Activated CD8-positive, alpha-beta T cell treated with anti-CD3 and anti-CD28 coated beads, Interleukin-2, amount 10 ng/mL, durations not matched to agents 7 days and 5 days (primary cell): ENCODE measurements at regions not wholly inside any gene's neighbourhood (a gene's known extent, or its start where the extent isn't known, plus 50 kb on each side); places are given as distances from the start of the nearest gene placed in this dataset.

Source experiments
- ATAC-seq: fragments of 150-1000 bp; cut with Tn5 transposase; one replicate; pipeline ENCODE4 v1.10.0; 2021; ENCODE audit warnings: moderate library complexity
- CTCF ChIA-PET: fragments of 350-600 bp; sonication (Branson Sonifier 250); formaldehyde crosslinking; loops from one replicate; lab custom pipeline; 2021; ENCODE audit warnings: antibody characterized with exemption; lab: Charles Lee
- POLR2A ChIA-PET: fragments of 350-600 bp; sonication (Branson Sonifier 250); formaldehyde crosslinking; loops from one replicate; lab custom pipeline; 2021; ENCODE audit warnings: antibody characterized with exemption; lab: Charles Lee
- DNase-seq: peaks from one replicate; pipeline ENCODE4 v3.0.0-alpha.2; 2020
- H3K27ac Mint-ChIP-seq: one replicate; pipeline ENCODE4 v1.8.0; 2021; ENCODE audit warnings: mild to moderate bottlenecking, mixed read lengths
- H3K27me3 Mint-ChIP-seq: one replicate; pipeline ENCODE4 v1.8.0; 2021; ENCODE audit warnings: low read depth, mixed read lengths
- H3K36me3 Mint-ChIP-seq: one replicate; pipeline ENCODE4 v1.8.0; 2021; ENCODE audit warnings: low read depth, mixed read lengths
- H3K4me1 Mint-ChIP-seq: one replicate; pipeline ENCODE4 v1.8.0; 2021; ENCODE audit warnings: low read depth, mixed read lengths
- H3K4me3 Mint-ChIP-seq: one replicate; pipeline ENCODE4 v1.8.0; 2021; ENCODE audit warnings: mild to moderate bottlenecking, mixed read lengths
- H3K9me3 Mint-ChIP-seq: one replicate; pipeline ENCODE4 v1.8.0; 2022; ENCODE audit warnings: mixed read lengths; ENCODE audit not compliant: insufficient read depth

DNA sequence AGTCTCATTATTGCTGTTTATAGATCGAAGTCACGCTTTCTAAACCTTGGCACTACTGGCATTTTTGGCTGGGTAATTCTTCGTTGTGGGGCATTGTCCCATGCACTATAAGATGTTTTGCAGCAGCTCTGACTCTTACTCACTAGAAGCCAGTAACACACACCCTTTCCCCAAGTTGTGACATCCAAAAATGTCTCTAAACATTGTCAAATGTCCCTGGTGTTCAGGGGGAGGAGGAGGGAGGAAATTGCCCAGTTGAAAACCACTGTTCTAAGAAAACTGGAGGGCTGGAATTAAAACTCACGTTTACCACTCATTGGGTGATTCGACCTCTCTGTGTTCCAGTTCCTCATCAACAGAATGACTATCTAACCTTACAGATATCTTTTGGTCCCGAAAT is 115.7 kb upstream of the KLF7 start:
- Mint-ChIP-seq H3K4me3 (no peak overlapping the region), H3K27ac (no peak overlapping the region), H3K27me3 (peaks cover 3% of the 10 kb centered on the region), H3K4me1 (peaks cover 21% of the 10 kb centered on the region), H3K36me3 (no peaks in the 10 kb centered on the region), H3K9me3 (no peaks in the 10 kb centered on the region)
- DNase-seq (no peak), ATAC-seq (no peak)
- CTCF ChIA-PET: interaction anchor here (2.4 to 2.5 kb wide), 2 partner anchors 115 to 481 kb away, joined by 7 to 9 read pairs; partner anchors contain the start of gene KLF7
- POLR2A ChIA-PET: interaction anchor here (0.6 kb wide), 1 partner anchor 184 kb away, joined by 3 read pairs; no protein-coding TSS in a partner anchor

DNA sequence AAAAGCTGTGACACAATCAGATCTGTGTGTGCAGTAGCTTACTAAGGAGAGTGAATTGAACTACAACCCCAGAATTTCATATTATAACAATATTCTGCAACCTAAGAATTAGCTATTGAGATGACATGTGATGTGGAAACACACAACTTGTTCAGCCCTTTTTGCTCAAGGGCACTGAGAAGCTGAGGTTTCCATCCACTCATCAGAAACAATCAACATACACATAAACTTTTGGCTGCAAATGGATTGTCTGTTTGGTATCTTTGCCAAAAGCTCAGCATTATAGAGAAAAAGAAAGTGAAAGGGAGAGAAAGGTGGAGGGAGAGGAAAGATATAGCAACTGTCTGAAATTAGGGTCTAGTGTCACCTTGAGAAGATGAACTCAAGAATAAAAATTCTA is 117.2 kb upstream of the KLF7 start:
- CTCF ChIA-PET: interaction anchor here (0.7 to 2.5 kb wide), 6 partner anchors 22 to 482 kb away, joined by 3 to 9 read pairs (median 6); partner anchors contain the start of gene KLF7
- no peaks in the 10 kb centered on the region for H3K36me3 Mint-ChIP-seq
- H3K27ac Mint-ChIP-seq: peak overlapping the region; percentile 59
- peak overlapping the region; percentile 44 for H3K4me3 Mint-ChIP-seq
- POLR2A ChIA-PET: no interaction called here
- DNase-seq (no peak), ATAC-seq (peak; percentile 44)
- peaks cover 3% of the 10 kb centered on the region for H3K27me3 Mint-ChIP-seq
- H3K9me3 Mint-ChIP-seq: no peaks in the 10 kb centered on the region
- peaks cover 21% of the 10 kb centered on the region for H3K4me1 Mint-ChIP-seq

DNA sequence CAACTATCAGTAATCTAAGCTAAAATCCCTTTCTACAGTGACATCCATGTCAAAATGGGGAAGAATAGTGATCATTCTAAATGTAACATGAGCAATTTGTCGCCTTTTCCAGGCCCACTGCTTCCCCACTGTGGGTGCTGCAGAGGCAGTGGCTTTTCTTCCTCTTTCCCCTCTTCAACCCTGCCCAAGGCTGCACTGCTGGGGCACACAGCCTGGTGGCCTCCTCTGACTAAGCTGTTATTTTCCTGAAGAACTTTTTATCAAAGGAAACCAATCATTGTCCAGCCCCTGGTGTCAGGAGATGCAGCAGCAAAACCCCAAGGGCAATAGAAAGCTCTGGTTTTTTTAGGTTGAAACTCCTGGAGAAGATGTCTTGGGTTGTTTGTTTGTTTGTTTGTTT is 117.6 kb upstream of the KLF7 start:
- peak overlapping the region; percentile 69 for H3K27ac Mint-ChIP-seq
- POLR2A ChIA-PET: no interaction called here
- H3K4me1 Mint-ChIP-seq: peaks cover 21% of the 10 kb centered on the region
- H3K36me3 Mint-ChIP-seq: no peaks in the 10 kb centered on the region
- H3K9me3 Mint-ChIP-seq: no peaks in the 10 kb centered on the region
- H3K27me3 Mint-ChIP-seq: peaks cover 3% of the 10 kb centered on the region
- DNase-seq: no peak
- ATAC-seq: no peak
- CTCF ChIA-PET: interaction anchor here (0.7 to 2.5 kb wide), 6 partner anchors 23 to 483 kb away, joined by 3 to 9 read pairs (median 6); partner anchors contain the start of gene KLF7
- H3K4me3 Mint-ChIP-seq: peak overlapping the region; percentile 44

DNA sequence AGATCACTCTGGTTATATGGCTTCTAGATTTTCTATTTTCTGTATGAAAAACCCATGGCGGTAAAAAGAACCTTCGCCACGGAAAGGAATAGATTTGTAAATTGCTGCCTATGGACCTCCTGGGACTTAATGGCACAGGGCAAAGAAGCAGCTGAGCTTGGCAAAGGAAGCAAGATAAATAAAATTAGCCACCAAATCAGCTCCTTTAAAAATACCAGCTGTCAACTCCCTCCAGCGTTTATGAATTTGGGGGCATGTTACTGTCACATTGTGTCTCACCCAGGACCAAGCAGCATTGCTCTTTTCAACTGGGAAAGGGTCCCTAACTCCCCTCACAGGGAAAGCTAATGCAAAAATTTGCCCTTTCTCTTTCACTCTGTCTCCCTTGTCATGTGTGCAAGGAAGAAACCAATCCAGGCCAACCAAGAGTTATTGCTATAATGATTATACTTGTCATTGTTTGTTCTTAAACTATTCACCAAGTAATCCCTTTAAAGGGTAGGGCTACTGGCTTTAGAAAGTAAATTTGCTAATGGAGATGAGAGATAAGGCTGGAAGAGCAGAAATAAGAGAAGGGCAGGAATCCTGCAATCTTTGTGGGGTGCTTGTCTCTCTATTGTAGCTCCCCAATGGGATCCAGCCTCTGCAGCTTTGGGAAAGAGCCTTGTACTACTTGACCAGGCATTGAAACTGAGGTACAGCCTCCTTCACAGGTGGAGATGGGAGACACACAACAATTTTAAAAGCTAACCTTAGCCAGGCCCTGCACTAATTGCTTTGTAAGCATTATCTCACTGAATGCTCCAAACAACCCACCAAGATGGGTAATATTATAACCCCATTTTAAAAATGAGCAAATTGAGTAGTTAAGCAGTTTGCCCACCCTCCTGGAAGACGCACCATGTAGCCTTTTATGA is 119.1 kb upstream of the KLF7 start:
- CTCF ChIA-PET: interaction anchor here (0.7 to 2.2 kb wide), 5 partner anchors 9 to 484 kb away, joined by 3 to 6 read pairs (median 4); no protein-coding TSS in a partner anchor
- DNase-seq: no peak
- Mint-ChIP-seq H3K27me3 (peaks cover 6% of the 10 kb centered on the region), H3K9me3 (no peaks in the 10 kb centered on the region), H3K36me3 (no peaks in the 10 kb centered on the region), H3K27ac (no peak overlapping the region), H3K4me3 (no peak overlapping the region), H3K4me1 (peaks cover 19% of the 10 kb centered on the region)
- no peak for ATAC-seq
- POLR2A ChIA-PET: interaction anchor here (0.6 to 1.0 kb wide), 2 partner anchors 119 to 144 kb away, joined by 3 read pairs; partner anchors contain the start of gene KLF7

DNA sequence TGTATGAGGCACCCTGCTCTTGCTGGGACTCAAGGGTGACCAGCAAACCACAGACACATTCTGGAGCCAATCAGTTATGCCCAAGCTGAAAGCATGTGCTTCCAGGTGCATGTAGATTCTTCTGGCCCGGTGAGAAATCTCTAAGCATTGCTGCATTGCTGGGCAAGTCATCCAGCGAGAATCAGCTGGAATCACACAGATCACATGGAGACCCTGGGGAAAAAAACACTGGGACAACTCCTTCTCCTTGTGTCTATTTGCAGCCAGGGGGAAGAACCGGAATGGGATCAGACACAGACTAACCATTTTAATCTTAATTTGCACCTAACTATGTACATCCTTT is 119.7 kb upstream of the KLF7 start:
- no peak for DNase-seq
- CTCF ChIA-PET: interaction anchor here (0.7 to 1.4 kb wide), 2 partner anchors 485 to 1036 kb away, joined by 3 to 4 read pairs; no protein-coding TSS in a partner anchor
- H3K4me1 Mint-ChIP-seq: peaks cover 19% of the 10 kb centered on the region
- H3K27me3 Mint-ChIP-seq: peaks cover 3% of the 10 kb centered on the region
- no peaks in the 10 kb centered on the region for H3K36me3 Mint-ChIP-seq
- H3K27ac Mint-ChIP-seq: peak overlapping the region; percentile 14
- ATAC-seq: no peak
- no peaks in the 10 kb centered on the region for H3K9me3 Mint-ChIP-seq
- H3K4me3 Mint-ChIP-seq: no peak overlapping the region
- POLR2A ChIA-PET: interaction anchor here (1.0 kb wide), 1 partner anchor 119 kb away, joined by 3 read pairs; the partner anchor contains the start of gene KLF7

DNA sequence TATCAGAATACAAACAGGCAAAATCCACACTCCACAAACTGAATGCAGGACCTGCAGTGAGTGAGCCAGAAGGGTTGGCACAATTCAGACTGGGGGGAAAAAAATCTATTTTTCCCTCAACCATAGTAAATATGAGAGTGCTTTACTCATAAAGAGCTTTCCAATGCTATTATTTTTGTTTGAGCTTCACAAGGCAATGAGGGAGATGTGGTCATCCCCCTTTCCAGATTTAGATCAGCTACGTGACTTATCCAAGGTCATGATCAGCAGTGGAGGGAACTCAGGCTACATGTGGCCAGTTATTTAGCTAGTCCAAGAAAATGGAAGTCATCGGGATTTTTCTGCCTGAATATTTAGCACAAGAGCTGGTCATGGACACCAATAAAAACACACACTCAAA is 120.4 kb upstream of the KLF7 start:
- ChIA-PET POLR2A (no interaction called here), CTCF (interaction anchor here (0.7 kb wide), 1 partner anchor 1037 kb away, joined by 3 read pairs; no protein-coding TSS in a partner anchor)
- DNase-seq (no peak), ATAC-seq (no peak)
- Mint-ChIP-seq H3K36me3 (no peaks in the 10 kb centered on the region), H3K9me3 (no peaks in the 10 kb centered on the region), H3K4me3 (no peak overlapping the region), H3K4me1 (peaks cover 19% of the 10 kb centered on the region), H3K27me3 (peaks cover 6% of the 10 kb centered on the region), H3K27ac (no peak overlapping the region)

DNA sequence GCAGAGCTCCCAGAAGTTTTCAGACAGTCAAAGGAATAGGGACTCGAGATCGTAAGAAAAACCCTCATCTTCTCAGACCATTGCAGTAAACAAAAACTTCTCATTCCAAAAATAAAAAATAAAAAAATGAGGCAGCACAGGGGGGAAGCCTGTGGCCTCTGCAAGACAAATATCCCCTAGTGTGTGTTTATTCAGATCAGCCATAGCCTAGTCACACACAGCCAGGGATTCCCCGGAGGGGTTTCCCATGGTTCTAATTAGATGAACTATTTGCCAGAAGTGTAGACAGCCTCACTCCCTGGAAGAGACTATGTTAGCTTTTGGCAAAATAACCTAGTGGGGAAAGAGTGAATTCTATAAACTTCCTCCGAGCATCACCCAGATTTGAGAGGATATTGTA is 122.9 kb upstream of the KLF7 start:
- no peaks in the 10 kb centered on the region for H3K36me3 Mint-ChIP-seq
- DNase-seq: no peak
- POLR2A ChIA-PET: no interaction called here
- H3K27ac Mint-ChIP-seq: no peak overlapping the region
- H3K4me3 Mint-ChIP-seq: no peak overlapping the region
- peaks cover 8% of the 10 kb centered on the region for H3K4me1 Mint-ChIP-seq
- no peak for ATAC-seq
- peaks cover 6% of the 10 kb centered on the region for H3K27me3 Mint-ChIP-seq
- CTCF ChIA-PET: interaction anchor here (1.0 to 1.2 kb wide), 2 partner anchors 9 to 14 kb away, joined by 3 read pairs; no protein-coding TSS in a partner anchor
- H3K9me3 Mint-ChIP-seq: no peaks in the 10 kb centered on the region

DNA sequence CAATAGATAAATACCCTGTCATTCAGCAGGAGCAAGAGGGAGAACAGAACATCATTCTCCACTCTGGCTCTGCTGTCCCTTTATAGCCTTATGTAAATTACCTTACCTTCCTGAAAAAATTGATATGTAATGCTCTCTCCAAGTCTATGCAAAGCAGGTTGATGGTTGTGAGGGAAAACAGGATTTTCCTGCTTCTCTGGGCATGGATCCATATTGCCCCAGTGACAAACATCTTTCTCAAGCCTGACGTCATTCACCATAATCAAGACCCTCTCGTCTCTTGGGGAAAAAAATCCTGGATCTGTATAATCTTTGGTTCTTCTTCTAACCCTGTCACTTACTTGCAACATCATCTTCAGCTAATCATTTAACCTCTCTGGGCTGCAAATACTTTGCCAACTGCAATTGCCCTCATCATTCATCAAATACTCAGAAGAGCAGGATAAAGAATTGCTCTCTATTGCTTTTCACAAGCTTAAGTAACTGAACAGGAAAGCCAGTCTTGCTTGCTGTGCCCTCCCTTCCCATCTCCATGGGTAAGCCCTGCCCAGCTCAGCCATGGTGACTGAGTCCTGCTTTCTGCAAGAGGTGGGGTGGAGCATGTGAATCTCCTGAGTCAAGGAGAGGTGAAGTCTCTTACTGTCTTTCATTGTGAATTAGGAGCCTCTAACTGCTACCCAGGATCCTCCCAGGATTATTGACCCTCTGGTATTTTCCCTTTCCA is 123.7 kb upstream of the KLF7 start:
- ChIA-PET POLR2A (no interaction called here), CTCF (interaction anchor here (1.0 to 1.2 kb wide), 2 partner anchors 9 to 14 kb away, joined by 3 read pairs; no protein-coding TSS in a partner anchor)
- Mint-ChIP-seq H3K9me3 (no peaks in the 10 kb centered on the region), H3K4me3 (no peak overlapping the region), H3K4me1 (peaks cover 5% of the 10 kb centered on the region), H3K27me3 (peaks cover 6% of the 10 kb centered on the region), H3K36me3 (no peaks in the 10 kb centered on the region), H3K27ac (no peak overlapping the region)
- no peak for DNase-seq
- ATAC-seq: no peak

DNA sequence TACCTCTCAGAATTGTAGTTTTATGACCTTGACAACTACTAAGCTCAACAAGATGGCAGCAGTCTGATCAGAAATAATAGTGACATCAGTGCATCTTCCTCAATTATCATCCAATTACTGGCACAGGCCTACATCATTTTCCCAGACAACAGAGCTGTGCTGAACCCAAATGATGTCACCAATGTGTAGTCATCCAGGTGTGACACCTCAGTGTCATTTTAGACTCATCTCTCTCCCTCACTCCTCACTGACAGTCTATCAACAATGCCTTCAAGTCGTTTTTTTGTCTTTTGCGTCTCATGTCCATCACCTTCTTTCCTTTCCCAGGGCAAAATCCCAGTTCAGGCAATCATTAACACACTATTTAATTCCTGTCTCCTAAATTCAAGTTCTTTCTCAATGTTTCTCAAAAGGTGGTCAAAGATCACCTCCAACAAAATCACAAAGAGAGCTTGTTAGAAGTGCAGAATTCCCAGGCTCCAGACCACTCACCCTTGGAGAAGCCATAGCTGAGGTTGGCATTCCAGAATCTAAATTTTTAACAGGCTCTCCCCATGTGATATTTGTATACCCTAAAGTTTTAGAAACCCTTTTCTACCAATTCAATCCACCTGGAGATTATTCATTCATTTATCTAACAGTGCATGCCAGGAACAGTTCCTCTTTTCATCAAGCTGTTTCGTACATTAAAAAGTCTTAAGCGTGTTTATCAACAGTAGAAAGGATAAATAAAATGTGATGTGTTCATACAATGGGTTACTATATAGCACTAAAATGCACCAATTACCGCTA is 125.3 kb upstream of the KLF7 start:
- POLR2A ChIA-PET: no interaction called here
- Mint-ChIP-seq H3K27me3 (peaks cover 6% of the 10 kb centered on the region), H3K27ac (no peak overlapping the region), H3K4me1 (no peaks in the 10 kb centered on the region), H3K9me3 (no peaks in the 10 kb centered on the region), H3K36me3 (no peaks in the 10 kb centered on the region), H3K4me3 (no peak overlapping the region)
- no peak for DNase-seq
- no peak for ATAC-seq
- CTCF ChIA-PET: interaction anchor here (1.2 kb wide), 1 partner anchor 12 kb away, joined by 4 read pairs; no protein-coding TSS in a partner anchor

DNA sequence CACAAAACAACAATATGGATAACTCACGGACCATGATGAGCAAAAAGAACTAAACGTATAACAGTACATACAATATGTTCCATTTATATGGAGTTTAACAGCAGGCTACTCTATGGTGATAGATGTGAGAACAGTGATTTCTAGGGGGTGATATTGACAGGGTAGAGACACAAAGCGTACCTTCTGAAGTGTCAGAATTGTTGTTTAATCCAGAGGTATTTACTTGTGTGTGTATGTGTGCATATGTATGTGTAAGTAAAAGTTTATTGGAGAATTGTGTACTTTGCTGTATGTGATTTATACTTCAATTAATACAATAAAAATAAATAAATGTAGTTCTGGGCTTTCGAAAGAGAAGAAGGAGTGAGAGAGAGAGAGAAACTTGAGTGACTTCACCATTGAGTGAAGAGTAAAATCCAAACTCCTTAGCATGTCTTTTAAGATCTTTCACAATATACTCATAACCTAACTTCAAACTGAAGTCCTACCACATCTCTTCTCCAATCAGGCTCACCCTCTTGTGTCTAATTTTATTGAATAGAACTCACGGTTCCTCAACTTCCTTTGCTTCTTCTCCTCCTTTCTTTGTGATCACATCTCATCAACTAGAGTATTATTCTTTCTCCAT is 126.0 kb upstream of the KLF7 start:
- POLR2A ChIA-PET: no interaction called here
- H3K27ac Mint-ChIP-seq: no peak overlapping the region

More for the DNA sequence above, 126.0 kb upstream of the KLF7 start:
- Mint-ChIP-seq H3K4me3 (no peak overlapping the region), H3K36me3 (no peaks in the 10 kb centered on the region), H3K4me1 (no peaks in the 10 kb centered on the region), H3K27me3 (peaks cover 6% of the 10 kb centered on the region), H3K9me3 (no peaks in the 10 kb centered on the region)
- DNase-seq (no peak), ATAC-seq (no peak)
- CTCF ChIA-PET: no interaction called here
